ENCODE measurements at regions not wholly inside any gene's neighbourhood (a gene's known extent, or its start where the extent isn't known, plus 50 kb on each side); places are given as distances from the start of the nearest gene placed in this dataset.

- no peak overlapping the region for H3K4me3 ChIP-seq
- intact Hi-C loops (cut with DNase I): no loop called here
- H3K27me3 ChIP-seq: no peaks in the 10 kb centered on the region
- no peaks in the 10 kb centered on the region for H3K4me1 ChIP-seq (replicated peaks in 1 of 2)
- no peak for TF ChIP-seq CTCF (IDR thresholded peaks at IDR 0.05)
- no peak for TF ChIP-seq POLR2A (IDR thresholded peaks at IDR 0.05)
- 55 to 61% (median 58%) methylated on average over 6 of the region's 6 CpGs for WGBS, 4 donors
- H3K9me3 ChIP-seq (replicated peaks in 1 of 3): no peaks in the 10 kb centered on the region
- no peak overlapping the region for H3K27ac ChIP-seq
- H3K36me3 ChIP-seq (replicated peaks in 1 of 2): no peaks in the 10 kb centered on the region
- no peak for DNase-seq
Measured at GRCh38 chr10:45075826-45076380, 75.2 kb downstream of the ZNF22 start.

GRCh38 chr10:45076891-45077290 lies 76.2 kb downstream of the ZNF22 start:
- TF ChIP-seq CTCF (IDR thresholded peaks at IDR 0.05) (no peak), POLR2A (IDR thresholded peaks at IDR 0.05) (no peak)
- WGBS, 4 donors: 41 to 51% (median 44%) methylated on average over 6 of the region's 6 CpGs
- H3K27me3 ChIP-seq: no peaks in the 10 kb centered on the region
- no peak overlapping the region for H3K4me3 ChIP-seq
- H3K9me3 ChIP-seq (replicated peaks in 1 of 3): no peaks in the 10 kb centered on the region
- no peak for DNase-seq
- H3K4me1 ChIP-seq (replicated peaks in 1 of 2): no peaks in the 10 kb centered on the region
- H3K27ac ChIP-seq: no peak overlapping the region
- H3K36me3 ChIP-seq (replicated peaks in 1 of 2): no peaks in the 10 kb centered on the region
- intact Hi-C loops (cut with DNase I): no loop called here

GRCh38 chr10:45080331-45080730 lies 79.6 kb downstream of the ZNF22 start:
- H3K27ac ChIP-seq: no peak overlapping the region
- peaks cover 0 to 3% (median 0%) of the 10 kb centered on the region in 3 donors for H3K9me3 ChIP-seq (replicated peaks in 1 of 3)
- H3K4me1 ChIP-seq (replicated peaks in 1 of 2): no peaks in the 10 kb centered on the region
- intact Hi-C loops (cut with DNase I): no loop called here
- no peak overlapping the region for H3K4me3 ChIP-seq
- WGBS, 4 donors: 53 to 84% (median 75%) methylated on average over 3 of the region's 3 CpGs
- DNase-seq: no peak
- H3K36me3 ChIP-seq (replicated peaks in 1 of 2): no peaks in the 10 kb centered on the region
- H3K27me3 ChIP-seq: no peaks in the 10 kb centered on the region
- TF ChIP-seq CTCF (IDR thresholded peaks at IDR 0.05) (no peak), POLR2A (IDR thresholded peaks at IDR 0.05) (no peak)

- H3K4me3 ChIP-seq: no peak overlapping the region
- TF ChIP-seq POLR2A (IDR thresholded peaks at IDR 0.05): no peak
- H3K27ac ChIP-seq: no peak overlapping the region
- no peak for DNase-seq
- 75 to 89% (median 79%) methylated on average over 1 of the region's 1 CpG for WGBS, 4 donors
- H3K36me3 ChIP-seq (replicated peaks in 1 of 2): no peaks in the 10 kb centered on the region
- intact Hi-C loops (cut with DNase I): no loop called here
- H3K4me1 ChIP-seq (replicated peaks in 1 of 2): no peaks in the 10 kb centered on the region
- H3K27me3 ChIP-seq: no peaks in the 10 kb centered on the region
- peaks cover 0 to 13% (median 0%) of the 10 kb centered on the region in 3 donors for H3K9me3 ChIP-seq (replicated peaks in 1 of 3)
Measured at GRCh38 chr10:45082176-45082575, 81.5 kb downstream of the ZNF22 start.

GRCh38 chr10:45091968-45092367 lies 91.2 kb downstream of the ZNF22 start:
- WGBS, 4 donors: 80 to 91% (median 82%) methylated on average over 4 to 5 of the region's 5 CpGs
- H3K27me3 ChIP-seq: no peaks in the 10 kb centered on the region
- DNase-seq: no peak
- H3K27ac ChIP-seq: no peak overlapping the region
- intact Hi-C loops (cut with DNase I): no loop called here
- H3K9me3 ChIP-seq (replicated peaks in 1 of 3): no peaks in the 10 kb centered on the region
- TF ChIP-seq POLR2A (IDR thresholded peaks at IDR 0.05): no peak
- TF ChIP-seq CTCF (IDR thresholded peaks at IDR 0.05): no peak
- no peak overlapping the region for H3K4me3 ChIP-seq
- no peaks in the 10 kb centered on the region for H3K36me3 ChIP-seq (replicated peaks in 1 of 2)
- H3K4me1 ChIP-seq (replicated peaks in 1 of 2): peaks cover 0 to 7% of the 10 kb centered on the region in 2 donors
